Middle frontal gyrus (tissue), 1 donor: ENCODE measurements at regions not wholly inside any gene's neighbourhood (a gene's known extent, or its start where the extent isn't known, plus 50 kb on each side); places are given as distances from the start of the nearest gene placed in this dataset.

Experiments used
- DNase-seq: peaks from one replicate; pipeline ENCODE4 v3.0.0-alpha.2; 2015; ENCODE audit warnings: low spot score; ENCODE audit errors: extremely low spot score

- no peak for DNase-seq
These were observed 439.6 kb downstream of the CDH8 start for GRCh38 chr16:61596655-61597054.

DNA sequence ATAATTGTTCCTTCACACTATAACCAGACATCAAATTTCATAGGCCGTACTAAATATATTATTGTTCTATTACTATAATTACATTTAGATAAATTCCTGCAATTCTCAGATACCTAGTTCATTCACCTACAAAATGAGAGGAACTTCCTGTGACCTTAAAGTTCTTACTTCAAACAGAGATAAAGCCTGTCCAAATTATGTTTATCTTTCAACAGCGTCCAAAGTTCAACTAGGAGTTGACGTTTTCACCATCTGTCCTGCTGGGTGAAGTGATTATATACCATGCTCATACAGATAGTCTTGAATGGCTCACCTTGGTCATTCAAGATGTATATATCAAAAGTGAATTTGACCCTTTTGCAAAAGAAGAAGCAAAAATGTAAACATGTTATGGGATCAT is 440.6 kb downstream of the CDH8 start:
- DNase-seq = no peak

GRCh38 chr16:61590577-61590976 is 445.7 kb downstream of the CDH8 start:
- no peak for DNase-seq

- DNase-seq = no peak
These were observed 448.7 kb downstream of the CDH8 start for GRCh38 chr16:61587526-61587925.

DNA sequence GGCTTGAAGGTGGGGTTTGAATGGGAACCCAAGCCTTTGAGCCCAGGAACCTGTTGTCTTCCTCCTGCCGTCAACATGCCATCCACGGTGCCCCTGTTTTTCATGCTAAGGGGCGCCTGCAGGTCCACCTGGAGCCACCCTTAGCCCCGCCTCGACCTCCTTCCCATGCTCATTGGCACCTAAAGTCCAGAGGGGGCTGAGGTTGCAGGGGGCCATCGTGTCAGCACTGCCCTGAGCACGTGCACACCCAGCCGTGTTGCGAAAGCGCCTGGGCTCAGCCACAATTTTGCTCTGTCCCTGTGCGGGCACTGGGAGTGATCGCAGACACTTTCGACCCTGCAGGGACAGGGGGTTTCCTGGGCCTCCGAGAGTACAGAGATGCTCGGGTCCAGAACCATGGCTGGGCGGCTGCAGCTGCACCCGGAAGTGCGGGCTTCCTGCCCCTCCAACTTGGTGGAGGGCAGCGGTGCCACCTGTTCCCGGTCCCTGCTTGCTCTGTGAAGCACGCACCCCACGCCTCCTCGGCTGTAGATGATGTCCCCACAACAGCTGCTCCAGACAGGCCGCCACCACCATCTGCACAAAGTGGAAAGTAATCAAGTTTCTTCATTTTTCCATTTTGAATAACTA is 454.7 kb downstream of the CDH8 start:
- no peak for DNase-seq

DNA sequence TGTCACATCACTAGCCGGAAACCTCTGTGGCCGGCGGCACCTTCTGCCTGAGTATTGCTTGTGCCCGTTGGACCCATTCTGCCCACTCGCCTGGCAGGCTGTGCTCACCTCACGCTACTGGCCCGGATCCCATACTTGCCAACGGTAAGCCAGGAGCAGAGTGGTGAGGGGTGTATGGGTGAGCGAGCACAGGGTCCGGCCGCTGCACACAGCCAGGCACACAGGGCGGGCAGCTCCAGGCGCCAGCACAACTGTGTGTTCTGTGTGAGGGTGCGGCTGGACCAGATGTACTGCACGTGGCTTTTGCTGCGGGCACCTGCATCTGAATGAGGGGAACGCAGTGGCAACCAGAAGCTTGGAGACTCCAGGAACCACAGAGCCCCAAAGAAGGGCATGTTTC is 455.7 kb downstream of the CDH8 start:
- no peak for DNase-seq

- no peak for DNase-seq
These were observed 457.0 kb downstream of the CDH8 start for GRCh38 chr16:61579195-61579594.

GRCh38 chr16:61576476-61576875 is 459.8 kb downstream of the CDH8 start:
- no peak for DNase-seq

DNA sequence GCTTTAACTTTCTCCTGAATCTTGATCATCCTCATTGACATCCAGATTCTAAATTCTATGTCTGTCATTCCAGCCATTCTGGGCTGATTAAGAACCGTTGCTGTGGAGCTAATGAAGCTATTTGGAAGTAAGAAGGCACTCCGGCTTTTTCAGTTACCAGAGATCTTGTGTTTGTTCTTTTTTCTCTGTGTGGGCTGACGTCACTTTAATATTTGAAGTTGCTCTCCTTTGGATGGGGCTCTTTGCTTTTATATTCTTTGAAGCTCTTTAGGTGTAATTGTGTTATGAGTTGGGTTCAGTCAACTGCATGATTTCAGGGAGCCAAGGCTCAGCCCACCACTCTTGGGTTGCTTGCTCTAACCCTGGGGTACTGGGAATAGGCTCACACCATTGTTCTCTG is 460.6 kb downstream of the CDH8 start:
- DNase-seq = no peak

DNA sequence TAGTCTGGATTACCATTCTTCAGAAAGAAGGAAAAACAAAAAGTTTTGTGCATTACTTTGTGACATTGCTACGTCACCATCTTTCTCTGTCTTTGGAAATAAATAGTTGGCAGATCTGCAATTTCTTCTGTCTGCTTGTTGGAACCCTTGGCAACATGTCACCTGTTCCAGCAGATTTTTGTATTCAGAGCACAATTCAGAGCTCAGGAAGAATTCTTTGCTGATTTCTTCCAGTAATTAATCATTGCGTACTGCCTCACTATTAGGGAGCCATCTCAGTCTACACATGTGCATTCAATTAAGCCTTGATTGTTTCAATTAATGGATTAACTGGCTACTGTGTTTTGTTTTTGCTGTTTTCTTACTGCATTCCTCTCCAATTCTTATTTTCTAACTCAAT is 467.2 kb downstream of the CDH8 start:
- DNase-seq = no peak

- DNase-seq = no peak
These were observed 471.5 kb downstream of the CDH8 start for GRCh38 chr16:61564716-61565115.

- DNase-seq = no peak
These were observed 480.4 kb downstream of the CDH8 start for GRCh38 chr16:61555718-61556441.

DNA sequence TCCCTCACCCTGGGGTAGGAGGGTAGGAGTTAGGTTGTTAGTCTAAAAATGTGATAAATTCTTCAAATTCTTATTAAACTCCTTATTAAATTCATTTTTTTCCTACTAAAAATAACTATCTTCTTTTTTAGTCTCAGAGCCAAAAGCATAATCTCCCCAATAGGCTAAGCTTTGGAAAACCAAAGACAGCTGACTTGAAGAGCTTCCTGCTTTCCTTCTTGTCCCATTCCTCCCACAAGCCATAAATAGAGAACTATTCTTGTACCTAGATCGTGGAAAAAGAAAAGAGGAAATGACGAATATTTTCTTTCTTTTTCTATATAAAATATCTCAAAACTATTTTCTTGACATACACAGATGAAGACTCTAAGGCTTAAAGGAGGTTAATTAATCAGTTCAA is 486.9 kb downstream of the CDH8 start:
- DNase-seq = no peak

- DNase-seq = no peak
These were observed 488.6 kb downstream of the CDH8 start for GRCh38 chr16:61547626-61548025.

DNA sequence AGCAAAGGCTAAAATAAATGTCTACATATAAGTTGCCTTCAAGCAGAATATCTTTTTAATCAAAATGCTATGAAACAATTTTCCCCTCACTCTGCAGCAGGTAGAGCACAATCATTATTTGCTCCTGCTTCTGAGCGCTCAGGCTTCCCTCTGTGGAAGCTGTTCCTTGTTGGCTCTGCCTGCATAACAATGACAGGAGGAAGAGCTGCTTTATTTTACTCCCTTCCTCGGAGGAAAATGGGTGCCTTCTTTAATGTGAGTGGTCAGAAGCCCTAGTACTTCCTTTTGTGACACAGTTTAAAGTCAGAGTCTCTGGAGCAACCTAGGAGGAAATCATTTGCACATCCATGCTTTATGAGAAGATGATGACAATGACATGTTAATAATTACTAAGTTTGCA is 492.1 kb downstream of the CDH8 start:
- no peak for DNase-seq

- DNase-seq = no peak
These were observed 496.0 kb downstream of the CDH8 start for GRCh38 chr16:61540216-61540615.

- DNase-seq = no peak
These were observed 505.5 kb downstream of the CDH8 start for GRCh38 chr16:61530697-61531096.

DNA sequence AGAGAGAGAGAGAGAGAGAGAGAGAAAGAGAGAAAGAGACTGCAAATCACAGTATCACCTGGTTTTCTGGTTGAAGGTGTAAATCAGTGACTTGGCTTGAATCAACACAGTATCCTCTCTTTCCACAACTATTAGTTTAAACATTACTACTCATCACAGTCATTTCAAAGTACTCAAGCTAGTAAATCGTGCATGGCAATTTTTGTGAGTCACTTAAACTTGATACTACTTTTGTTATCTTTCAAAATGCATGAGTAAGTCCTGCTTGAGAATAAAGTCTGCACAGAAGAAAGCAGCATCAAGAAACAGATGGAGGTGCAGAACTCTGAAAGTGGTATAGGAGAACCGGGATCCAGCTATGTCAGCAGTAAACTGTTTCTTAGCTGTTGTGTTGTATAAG is 535.4 kb downstream of the CDH8 start:
- DNase-seq = no peak

- no peak for DNase-seq
These were observed 556.0 kb downstream of the CDH8 start for GRCh38 chr16:61480250-61480649.

DNA sequence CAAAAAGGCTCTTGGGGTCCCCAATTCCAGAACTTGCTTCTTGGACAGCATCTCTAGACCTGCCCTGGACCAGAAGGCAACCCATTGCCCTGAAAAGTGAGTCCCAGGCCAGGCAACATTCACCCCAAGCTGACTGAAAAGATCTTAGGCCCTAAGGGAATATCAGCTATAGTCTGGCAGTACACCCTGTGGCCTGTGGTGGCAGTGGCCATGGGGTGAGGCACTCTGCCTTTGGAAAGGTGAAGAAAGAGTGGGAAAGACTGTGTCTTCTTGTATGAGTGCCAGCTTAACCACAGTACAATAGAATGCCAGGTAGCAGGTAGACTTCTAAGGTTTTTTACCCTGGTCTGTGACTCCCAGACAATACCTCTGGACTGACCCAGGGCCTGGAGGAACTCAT is 564.5 kb downstream of the CDH8 start:
- no peak for DNase-seq

- DNase-seq = no peak
These were observed 565.2 kb downstream of the CDH8 start for GRCh38 chr16:61471023-61471422.

DNA sequence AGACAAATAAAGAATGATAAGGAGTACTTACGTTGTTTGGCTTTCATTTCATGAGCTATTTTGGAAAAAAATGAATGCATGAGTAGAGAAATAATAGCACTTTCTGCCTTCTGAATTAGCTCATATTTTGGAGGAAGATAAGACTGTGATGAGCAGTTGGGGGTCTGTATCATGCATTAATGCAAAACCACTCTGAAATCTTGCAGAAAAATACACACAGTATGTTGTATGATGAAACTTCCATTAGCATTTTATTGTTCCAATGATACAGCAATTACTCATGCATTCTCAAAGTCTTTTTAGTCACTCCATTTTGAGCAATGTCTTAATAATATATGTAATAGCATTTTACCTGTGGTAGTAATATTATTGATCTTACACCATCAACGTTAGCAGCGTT is 571.0 kb downstream of the CDH8 start:
- DNase-seq = no peak

DNA sequence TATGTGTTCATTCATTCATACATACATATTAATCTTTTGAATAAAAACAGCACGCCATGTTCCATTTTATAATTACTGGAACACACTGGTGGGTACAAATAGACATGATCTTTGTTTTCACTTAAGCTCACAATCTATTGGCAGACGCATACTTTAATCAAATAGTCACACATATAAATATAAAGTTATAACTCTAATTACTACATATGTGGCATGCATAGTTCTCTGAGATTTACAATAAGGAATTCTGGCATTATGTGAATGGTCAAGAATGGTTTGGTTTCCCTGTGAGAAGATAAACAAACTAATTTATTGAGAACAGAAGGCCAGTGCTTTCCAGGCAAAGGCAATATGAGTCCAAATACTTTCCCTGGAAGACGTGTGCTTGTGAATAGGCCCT is 576.2 kb downstream of the CDH8 start:
- DNase-seq = no peak
